ENCODE measurements at regions not wholly inside any gene's neighbourhood (a gene's known extent, or its start where the extent isn't known, plus 50 kb on each side); places are given as distances from the start of the nearest gene placed in this dataset.

- Histone ChIP-seq H3K79me1 (ENCODE audit: low read depth, low read length) (no peaks in the 10 kb centered on the region), H3K4ac (replicated peaks; ENCODE audit: insufficient read length, low read depth, low read length) (no peak overlapping the region), H4K91ac (replicated peaks; ENCODE audit: insufficient read length, low read length) (no peak overlapping the region), H3K36me3 (ENCODE audit: control insufficient read depth in 2 of 4, insufficient read depth in 4 of 4, low read length in 3 of 4) (no peaks in the 10 kb centered on the region), H2BK15ac (ENCODE audit: low read length) (no peak overlapping the region), H4K8ac (ENCODE audit: extremely low read depth, insufficient read depth, low read length) (no peak overlapping the region), H3K27me3 (replicated peaks in 1 of 4; ENCODE audit: control insufficient read depth in 3 of 4, extremely low read depth in 1 of 4, insufficient read depth in 3 of 4, low read length in 3 of 4) (no peaks in the 10 kb centered on the region), H3K14ac (ENCODE audit: insufficient read length) (no peak overlapping the region), H3K4me1 (replicated peaks in 1 of 4; ENCODE audit: control insufficient read depth in 3 of 4, insufficient read depth in 4 of 4, low read length in 3 of 4) (no peaks in the 10 kb centered on the region), H3K4me3 (ENCODE audit: extremely low read depth in 1 of 4, insufficient read depth in 2 of 4, low read depth in 3 of 4, low read length in 4 of 4) (no peak overlapping the region), H2AK5ac (ENCODE audit: low read depth, low read length) (no peak overlapping the region), H3K9ac (replicated peaks in 1 of 4; ENCODE audit: extremely low read depth in 1 of 4, low read depth in 3 of 4, low read length in 3 of 4) (no peak overlapping the region), H4K5ac (ENCODE audit: insufficient read length, low read depth, low read length) (no peak overlapping the region), H2BK12ac (ENCODE audit: low read depth, low read length) (no peak overlapping the region), H3K23me2 (ENCODE audit: low read depth, low read length) (no peaks in the 10 kb centered on the region), H3K4me2 (ENCODE audit: insufficient read depth in 1 of 2, low read depth in 2 of 2, low read length in 2 of 2) (no peak overlapping the region), H2AFZ (ENCODE audit: low read length) (no peak overlapping the region), H2BK120ac (replicated peaks; ENCODE audit: low read depth, low read length) (no peak overlapping the region), H3K9me3 (ENCODE audit: insufficient read depth in 2 of 2, low read depth in 1 of 2, low read length in 1 of 2) (no peaks in the 10 kb centered on the region), H3K79me2 (ENCODE audit: control insufficient read depth in 1 of 2, insufficient read depth in 2 of 2, low read length in 2 of 2) (no peaks in the 10 kb centered on the region), H3K23ac (ENCODE audit: insufficient read length) (no peak overlapping the region), H2BK5ac (ENCODE audit: low read depth, low read length) (no peak overlapping the region), H4K20me1 (replicated peaks in 1 of 2; ENCODE audit: control insufficient read depth in 1 of 2, insufficient read depth in 2 of 2, low read length in 2 of 2) (no peaks in the 10 kb centered on the region), H3K56ac (replicated peaks; ENCODE audit: insufficient read length, low read depth, low read length) (no peak overlapping the region), H3K27ac (ENCODE audit: low read depth, low read length) (no peak overlapping the region), H3K18ac (ENCODE audit: extremely low read depth, low read length) (no peak overlapping the region), H2BK20ac (ENCODE audit: low read length) (no peak overlapping the region)
- DNase-seq (ENCODE audit: low read depth in 1 of 2, low spot score in 2 of 2) (no peak), FAIRE-seq (no peak)
- no peak for TF ChIP-seq POLR2AphosphoS5 (IDR thresholded peaks at IDR 0.05; ENCODE audit: low read depth, low read length)
- no peak for TF ChIP-seq CBX8 (IDR thresholded peaks at IDR 0.05; ENCODE audit: borderline replicate concordance, low read depth, low read length)
- TF ChIP-seq EGR1 (IDR thresholded peaks at IDR 0.05; ENCODE audit: borderline replicate concordance, low read depth, low read length) = no peak
- TF ChIP-seq MAFK (IDR thresholded peaks at IDR 0.05; ENCODE audit: low read depth, low read length) = no peak
- TF ChIP-seq FOSL1 (IDR thresholded peaks at IDR 0.05; ENCODE audit: insufficient read depth, low read depth, low read length) = no peak
- TF ChIP-seq RFX5 (IDR thresholded peaks at IDR 0.05; ENCODE audit: borderline replicate concordance, low read depth, low read length) = no peak
- TF ChIP-seq BCL11A (IDR thresholded peaks at IDR 0.05; ENCODE audit: low read depth in 2 of 2, low read length in 2 of 2) = no peak
- TF ChIP-seq POU5F1 (IDR thresholded peaks at IDR 0.05; ENCODE audit: low read depth, low read length) = no peak
- POLR2A ChIA-PET (ENCODE audit: partially characterized antibody) = no interaction called here
- 86 to 100% methylated on average over 1 of the region's 1 CpG for WGBS, 2 experiments (ENCODE audit: extremely low coverage in 1 of 2, insufficient coverage in 1 of 2, insufficient read length in 1 of 2, insufficient replicate concordance in 2 of 2, low coverage in 1 of 2, low lambda C conversion rate in 2 of 2, missing lambda C conversion rate in 1 of 2)
- CTCF ChIA-PET (ENCODE audit: partially characterized antibody) = interaction anchor here (0.9 kb wide), 1 partner anchor 10 kb away, joined by 3 read pairs; no protein-coding TSS in a partner anchor
Measured at GRCh38 chr2:117401582-117401981, 412.9 kb upstream of the DDX18 start.
